Upper lobe of left lung (tissue), 4 donors: ENCODE measurements at regions not wholly inside any gene's neighbourhood (a gene's known extent, or its start where the extent isn't known, plus 50 kb on each side); places are given as distances from the start of the nearest gene placed in this dataset.

Experiments
- CTCF ChIP-seq, 6 experiments: fragments of 450-650 bp in 4 of 6; fragments of 200-600 bp in 2 of 6; sonication (generic) in 2 of 6; IDR thresholded peaks; one replicate each; pipeline ENCODE4 v1.5.1; 2016 to 2019; ENCODE audit warnings: antibody characterized with exemption in 6 of 6
- POLR2AphosphoS5 ChIP-seq, 2 donors: sonication (generic); formaldehyde crosslinking; IDR thresholded peaks; one replicate each; pipeline ENCODE4 v1.5.1; 2017; ENCODE audit warnings: antibody characterized with exemption in 2 of 2

GRCh38 chr7:93048136-93048930 is 69.4 kb downstream of the SAMD9 start:
- TF ChIP-seq CTCF (IDR thresholded peaks at IDR 0.05) (no peak), POLR2AphosphoS5 (IDR thresholded peaks at IDR 0.05) (no peak)
